Bronchial epithelial cell (primary cell): ENCODE measurements at regions not wholly inside any gene's neighbourhood (a gene's known extent, or its start where the extent isn't known, plus 50 kb on each side); places are given as distances from the start of the nearest gene placed in this dataset.

Experiments
- DNase-seq: peaks from one replicate; pipeline ENCODE4 v3.0.0-alpha.2; 2010; ENCODE audit warnings: low read depth
- FAIRE-seq: peaks from 2 replicates; lab custom pipeline; 2011; peaks lifted over from hg19 to GRCh38; lab: Jason Lieb, UNC
- H3K27me3 ChIP-seq: 2 replicates; pipeline ENCODE4 v1.5.1; 2011; ENCODE audit warnings: low read length; ENCODE audit not compliant: control insufficient read depth, insufficient read depth
- H3K36me3 ChIP-seq: 2 replicates; pipeline ENCODE4 v1.5.1; 2011; ENCODE audit warnings: low read length; ENCODE audit not compliant: control insufficient read depth, insufficient read depth
- H3K4me3 ChIP-seq: 2 replicates; pipeline ENCODE4 v1.5.1; 2011; ENCODE audit warnings: mild to moderate bottlenecking, low read depth, low read length, control low read depth
- CTCF ChIP-seq: IDR thresholded peaks from 2 replicates; pipeline ENCODE4 v1.5.1; 2011; ENCODE audit warnings: mild to moderate bottlenecking, moderate library complexity, low read length, control low read depth, inconsistent platforms; ENCODE audit not compliant: insufficient read depth, severe bottlenecking

GRCh38 chr7:119320316-119320715 is 952.7 kb upstream of the KCND2 start:
- no peak overlapping the region for H3K4me3 ChIP-seq
- peak; percentile 53 for DNase-seq
- no peak for TF ChIP-seq CTCF
- no peaks in the 10 kb centered on the region for H3K27me3 ChIP-seq
- H3K36me3 ChIP-seq = no peaks in the 10 kb centered on the region
- no peak for FAIRE-seq

- TF ChIP-seq CTCF = no peak
- no peak for DNase-seq
- H3K4me3 ChIP-seq = no peak overlapping the region
- no peak for FAIRE-seq
- no peaks in the 10 kb centered on the region for H3K27me3 ChIP-seq
- no peaks in the 10 kb centered on the region for H3K36me3 ChIP-seq
Observed at GRCh38 chr7:119329715-119330114, 943.3 kb upstream of the KCND2 start.

GRCh38 chr7:119335405-119335804 is 937.6 kb upstream of the KCND2 start:
- H3K4me3 ChIP-seq = no peak overlapping the region
- DNase-seq = no peak
- TF ChIP-seq CTCF = no peak
- no peaks in the 10 kb centered on the region for H3K27me3 ChIP-seq
- FAIRE-seq = no peak
- no peaks in the 10 kb centered on the region for H3K36me3 ChIP-seq

- Histone ChIP-seq H3K27me3 (no peaks in the 10 kb centered on the region), H3K36me3 (no peaks in the 10 kb centered on the region), H3K4me3 (no peak overlapping the region)
- FAIRE-seq (no peak), DNase-seq (no peak)
- no peak for TF ChIP-seq CTCF
Observed at GRCh38 chr7:119341822-119342221, 931.2 kb upstream of the KCND2 start.

GRCh38 chr7:119343289-119343688 is 929.7 kb upstream of the KCND2 start:
- Histone ChIP-seq H3K4me3 (no peak overlapping the region), H3K27me3 (no peaks in the 10 kb centered on the region), H3K36me3 (no peaks in the 10 kb centered on the region)
- FAIRE-seq (no peak), DNase-seq (no peak)
- TF ChIP-seq CTCF = no peak

GRCh38 chr7:119344466-119344865 is 928.5 kb upstream of the KCND2 start:
- H3K27me3 ChIP-seq = no peaks in the 10 kb centered on the region
- TF ChIP-seq CTCF = no peak
- DNase-seq = no peak
- H3K36me3 ChIP-seq = no peaks in the 10 kb centered on the region
- H3K4me3 ChIP-seq = no peak overlapping the region
- no peak for FAIRE-seq
